GM19351 (cell line): ENCODE measurements at regions not wholly inside any gene's neighbourhood (a gene's known extent, or its start where the extent isn't known, plus 50 kb on each side); places are given as distances from the start of the nearest gene placed in this dataset.

Source experiments
- ATAC-seq: cut with Tn5 transposase; IDR thresholded peaks from one replicate; pipeline ENCODE4 v1.9.1; 2021; ENCODE audit warnings: mild to moderate bottlenecking, moderate library complexity; ENCODE audit not compliant: unreplicated experiment

DNA sequence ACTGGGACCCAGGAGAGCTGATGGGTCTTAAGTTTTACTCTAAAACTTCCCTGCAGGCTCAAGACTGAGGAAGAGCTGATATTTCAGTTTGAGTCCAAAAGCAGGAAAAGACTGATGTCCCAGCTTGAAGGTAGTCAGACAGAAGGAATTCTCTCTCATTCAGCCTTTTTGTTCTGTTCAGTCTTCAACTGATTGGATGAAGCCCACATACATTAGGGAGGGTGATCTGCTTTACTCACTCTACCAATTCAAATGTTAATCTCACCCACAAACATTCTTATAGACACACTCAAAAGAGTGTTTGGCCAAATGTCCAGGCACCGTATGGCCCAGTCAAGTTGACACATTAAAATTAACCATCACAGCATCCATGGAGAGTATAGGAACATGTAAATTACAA lies 173.5 kb downstream of the KCNRG start:
- ATAC-seq = no peak

DNA sequence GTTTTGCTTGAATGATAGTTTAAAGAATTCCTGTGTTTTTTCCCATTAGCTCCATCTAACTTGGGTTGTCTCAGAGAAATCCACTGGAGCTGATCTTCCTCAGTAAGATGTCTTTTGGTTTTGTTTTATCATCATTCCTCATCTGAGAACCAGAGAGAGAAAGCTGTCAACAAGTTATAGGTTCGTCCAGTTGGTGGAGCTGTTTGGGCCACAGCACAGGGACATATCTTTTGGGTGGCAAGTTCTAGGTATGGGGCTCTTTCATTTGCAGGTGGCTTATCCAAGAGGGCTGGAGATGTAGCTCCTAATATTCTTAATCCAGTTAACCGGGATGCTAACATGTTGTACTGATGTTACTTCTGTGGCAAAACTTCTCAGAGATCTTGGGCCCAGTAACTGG lies 174.2 kb downstream of the KCNRG start:
- no peak for ATAC-seq

DNA sequence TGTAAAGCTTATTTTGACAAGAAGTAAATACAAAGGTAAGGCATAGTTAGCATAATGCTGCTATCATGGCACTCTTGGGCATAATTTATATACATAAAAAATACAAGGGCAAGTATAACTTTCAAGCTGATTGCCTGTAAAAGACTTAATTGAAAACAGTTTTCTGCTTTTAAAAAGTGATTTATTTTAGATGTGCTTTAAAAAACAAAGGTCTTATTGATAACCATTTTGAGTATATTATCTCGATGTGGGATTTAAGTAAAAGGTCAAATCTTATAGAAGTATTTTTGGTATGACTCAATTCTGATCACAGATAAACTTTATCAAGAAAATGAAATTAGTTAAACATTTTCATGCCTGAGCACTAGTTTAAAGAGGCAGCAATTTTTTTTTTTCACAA lies 175.8 kb downstream of the KCNRG start:
- ATAC-seq = no peak

DNA sequence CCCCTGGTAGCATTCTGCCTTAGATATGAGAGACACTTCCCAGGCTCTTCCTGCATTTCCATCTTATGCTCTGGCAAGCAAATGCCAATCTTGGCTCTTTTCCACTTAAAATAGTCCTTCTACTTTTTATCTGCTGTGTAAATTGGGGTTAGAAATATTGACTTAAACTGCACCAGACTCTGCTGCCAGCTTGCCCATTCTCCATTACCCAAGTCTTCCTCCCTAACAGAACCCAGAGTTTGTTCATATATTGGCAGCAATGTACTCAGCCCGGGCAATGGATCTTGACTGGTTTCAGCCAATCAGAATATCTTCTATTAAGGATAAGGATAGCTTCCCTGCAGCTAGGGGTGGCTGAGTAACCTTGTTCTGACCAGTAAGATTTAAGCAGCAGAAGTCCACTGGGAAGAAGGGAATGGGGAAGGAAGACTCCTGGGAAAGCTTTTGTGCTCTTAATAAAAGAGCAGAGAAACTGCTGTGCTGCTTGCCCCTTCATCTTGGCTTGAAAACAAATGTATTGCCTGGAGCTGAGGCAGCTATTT lies 177.1 kb downstream of the KCNRG start:
- no peak for ATAC-seq

DNA sequence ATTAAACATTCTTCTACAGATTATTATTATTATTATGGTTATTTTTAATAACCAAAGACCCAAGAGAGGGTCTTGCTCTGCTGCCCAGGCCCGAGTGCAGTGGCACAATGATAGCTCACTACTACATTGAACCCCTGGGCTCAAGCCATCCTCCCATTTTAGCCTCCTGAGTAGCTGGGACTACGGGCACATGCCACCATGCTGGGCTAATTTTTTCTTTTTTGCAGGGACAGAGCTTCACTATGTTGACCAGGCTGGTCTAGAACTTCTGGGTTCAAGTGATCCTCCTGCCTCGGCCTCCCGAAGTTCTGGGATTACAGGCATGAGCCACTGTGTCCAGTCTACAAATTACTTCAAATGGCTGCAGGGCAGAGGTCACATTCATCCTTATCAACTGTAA lies 179.8 kb downstream of the KCNRG start:
- ATAC-seq = no peak

DNA sequence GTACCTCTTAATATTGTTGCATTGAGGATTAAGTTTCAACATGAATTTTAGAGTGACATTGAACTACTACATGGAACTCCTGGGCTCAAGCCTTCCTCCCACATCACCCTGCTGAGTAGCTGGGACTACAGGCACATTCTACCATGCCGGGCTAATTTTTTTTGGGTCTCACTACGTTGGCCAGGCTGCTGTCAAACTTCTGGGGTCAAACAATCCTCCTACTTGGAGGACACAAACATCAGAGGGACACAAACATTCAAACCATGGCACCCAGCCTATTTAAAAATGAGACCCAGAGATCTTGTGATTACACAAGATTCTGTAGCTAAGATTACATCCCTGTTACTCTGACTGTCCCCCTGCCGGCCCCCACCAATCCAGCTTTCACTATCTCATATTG lies 180.9 kb downstream of the KCNRG start:
- no peak for ATAC-seq

DNA sequence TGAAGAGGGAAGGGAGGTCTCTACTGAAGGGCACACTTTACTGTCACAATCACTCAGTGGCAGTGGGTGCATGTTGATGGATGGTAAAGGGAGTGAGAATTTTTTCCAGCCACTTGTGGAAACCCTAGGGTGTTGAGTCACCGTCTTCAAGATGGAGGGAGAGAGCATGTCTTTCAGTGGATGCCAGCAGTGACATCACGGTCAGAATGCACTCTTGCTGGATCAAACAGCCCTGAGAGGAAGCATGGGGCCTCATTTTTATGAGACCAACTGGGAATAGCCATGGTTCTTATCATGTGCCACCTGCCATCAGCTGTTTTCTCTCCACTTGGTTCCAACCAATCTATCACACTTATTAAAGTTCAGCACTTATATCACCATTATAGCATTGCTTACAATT lies 182.5 kb downstream of the KCNRG start:
- ATAC-seq = no peak

DNA sequence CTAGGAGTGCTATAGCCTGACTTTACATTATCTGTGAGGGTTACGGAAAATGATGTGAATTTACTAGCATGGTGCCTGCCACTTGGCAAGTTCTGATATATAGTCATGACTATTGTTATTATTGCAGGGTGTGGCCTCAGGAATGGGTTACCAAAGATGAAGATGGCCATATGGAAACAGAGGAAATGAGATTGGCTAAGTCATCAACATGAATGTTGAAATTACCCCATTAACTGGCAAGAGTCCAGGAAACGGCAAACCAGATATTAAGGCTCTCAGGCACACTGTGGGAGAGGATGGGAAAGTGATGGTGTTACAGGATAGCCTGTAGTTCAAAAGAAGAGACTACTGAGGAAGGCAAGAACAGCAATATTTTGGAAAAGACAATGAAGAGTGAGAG lies 183.3 kb downstream of the KCNRG start:
- ATAC-seq = no peak

DNA sequence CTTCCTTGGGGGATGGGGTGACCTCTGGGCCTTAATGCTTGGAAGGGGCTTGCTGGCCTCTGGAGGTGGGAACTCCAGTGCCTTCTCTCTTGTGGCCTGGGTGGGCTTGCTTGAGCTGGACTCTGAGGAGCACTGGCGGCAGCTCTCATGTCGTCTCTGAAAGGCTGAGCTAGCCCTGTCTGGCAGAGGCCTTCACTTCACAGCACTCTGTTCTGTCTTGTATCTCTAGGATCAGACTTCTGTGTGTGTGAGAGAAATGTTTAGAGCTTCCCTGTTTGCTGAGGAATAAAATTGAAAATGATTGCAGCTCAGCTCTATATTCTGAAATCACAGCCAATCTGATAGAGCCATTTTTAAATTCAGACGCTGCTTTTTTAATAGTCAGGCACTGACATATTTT lies 185.3 kb downstream of the KCNRG start:
- ATAC-seq = no peak

DNA sequence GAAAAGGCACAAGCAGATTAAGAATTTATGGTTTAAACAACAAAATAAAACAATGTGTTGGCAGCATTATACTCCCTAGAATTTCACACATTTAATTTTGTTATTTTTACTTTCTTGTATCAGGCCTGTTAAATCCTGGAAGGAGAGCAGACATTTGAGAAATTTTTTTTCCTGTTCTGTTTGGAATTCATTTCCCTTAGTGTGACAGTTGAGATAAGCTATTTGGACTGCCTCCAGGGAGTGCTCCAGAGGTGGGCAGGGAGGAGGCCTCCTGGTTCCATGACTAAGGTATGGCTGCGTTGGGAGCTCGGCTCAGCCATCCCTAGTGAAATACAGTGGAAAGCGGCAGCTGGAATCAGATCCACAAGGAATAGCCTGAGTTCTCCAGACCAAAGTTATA lies 185.7 kb downstream of the KCNRG start:
- ATAC-seq = no peak

DNA sequence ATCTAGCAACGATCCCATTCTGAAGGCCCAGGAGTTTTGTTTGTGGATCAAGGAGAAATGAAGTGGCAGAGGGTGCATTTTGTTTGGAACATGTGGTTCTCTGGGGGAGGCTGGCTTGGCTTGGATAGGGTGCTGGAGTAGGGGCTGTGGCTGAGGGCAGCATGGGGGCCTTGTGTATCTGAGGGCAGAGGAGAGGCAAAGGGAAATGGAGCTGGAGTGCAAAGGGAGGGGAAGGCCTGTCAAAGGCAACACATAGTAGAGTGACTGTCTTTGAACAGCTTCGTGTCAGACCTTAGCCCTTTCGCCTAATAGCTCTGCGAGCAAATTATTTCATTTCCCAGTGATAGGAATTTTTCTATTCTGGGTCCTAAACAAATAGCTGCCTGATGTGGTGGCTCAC lies 187.2 kb downstream of the KCNRG start:
- no peak for ATAC-seq

DNA sequence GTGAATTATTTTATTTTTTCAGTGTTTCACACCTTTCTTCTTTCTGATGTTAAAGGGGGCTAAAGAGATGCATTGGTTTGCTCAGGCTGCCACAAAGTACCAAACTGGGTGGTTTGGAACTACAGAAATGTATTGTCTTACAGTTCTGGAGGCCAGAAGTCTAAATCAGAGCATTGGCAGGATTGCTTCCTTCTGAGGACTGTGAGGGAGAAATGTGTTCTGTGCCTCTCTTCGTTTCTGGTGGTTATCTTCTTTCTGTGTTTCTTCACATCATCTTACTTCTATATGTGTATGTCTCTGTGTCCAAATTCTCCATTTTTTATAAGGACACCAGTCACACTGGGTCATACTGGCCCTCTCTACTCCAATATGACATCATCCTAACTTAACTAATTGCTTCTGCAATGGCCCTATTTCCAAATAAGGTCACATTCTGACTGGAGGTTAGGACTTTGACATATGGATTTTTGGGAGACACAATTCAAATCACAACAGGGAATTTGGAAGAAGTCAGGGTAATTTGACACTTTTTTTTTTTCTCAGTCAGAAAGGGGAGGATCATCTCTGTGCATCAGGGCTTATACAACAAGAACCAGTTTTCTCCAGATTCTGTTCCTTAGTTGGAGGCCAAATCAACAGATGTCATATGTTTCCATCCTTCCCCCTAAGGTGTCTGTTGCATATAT lies 188.2 kb downstream of the KCNRG start:
- no peak for ATAC-seq

DNA sequence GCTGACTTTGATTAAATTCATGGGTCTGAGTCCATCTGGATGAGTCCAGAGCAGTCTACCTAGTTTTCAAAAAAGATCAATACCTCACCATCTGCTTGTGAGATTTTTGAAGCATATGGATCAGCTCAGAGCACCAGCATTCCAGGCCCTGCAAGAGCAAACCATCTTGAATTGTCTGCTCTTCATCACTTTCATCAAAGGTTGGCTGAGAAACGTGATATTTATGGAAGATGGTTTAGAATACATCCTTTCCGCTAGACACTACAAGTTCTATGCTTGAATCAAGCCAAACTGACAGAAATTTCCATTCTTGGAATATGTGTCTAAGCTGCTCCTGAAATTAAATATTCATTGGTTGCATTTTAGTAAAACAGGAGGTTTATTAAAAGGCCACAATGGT lies 190.3 kb downstream of the KCNRG start:
- ATAC-seq = no peak

DNA sequence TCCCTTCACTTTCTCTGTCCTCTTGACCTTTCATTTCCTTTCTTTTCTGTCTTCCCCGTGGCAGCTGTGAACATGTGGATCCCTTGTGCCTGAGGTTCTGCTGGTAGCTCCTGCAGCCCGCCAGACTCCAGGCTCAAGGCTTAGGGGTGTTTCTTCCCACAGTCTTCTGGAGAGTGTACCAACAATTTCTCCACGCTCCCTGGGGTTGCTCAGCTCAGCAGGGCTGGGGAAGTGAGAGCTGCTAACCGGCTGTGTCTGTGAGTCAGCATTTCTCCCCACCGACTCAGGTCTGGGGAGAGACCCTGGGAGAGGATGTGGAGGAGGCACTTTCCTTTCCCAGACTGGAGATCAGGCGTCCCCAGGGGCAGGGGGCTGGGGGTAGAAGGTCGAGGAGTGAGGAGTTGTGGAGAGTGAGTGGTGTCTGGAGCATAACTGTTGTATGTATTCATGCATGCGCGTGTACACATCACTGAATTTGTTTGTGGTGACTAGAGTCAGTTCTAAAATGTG lies 193.6 kb downstream of the KCNRG start:
- peak; percentile 45 for ATAC-seq

DNA sequence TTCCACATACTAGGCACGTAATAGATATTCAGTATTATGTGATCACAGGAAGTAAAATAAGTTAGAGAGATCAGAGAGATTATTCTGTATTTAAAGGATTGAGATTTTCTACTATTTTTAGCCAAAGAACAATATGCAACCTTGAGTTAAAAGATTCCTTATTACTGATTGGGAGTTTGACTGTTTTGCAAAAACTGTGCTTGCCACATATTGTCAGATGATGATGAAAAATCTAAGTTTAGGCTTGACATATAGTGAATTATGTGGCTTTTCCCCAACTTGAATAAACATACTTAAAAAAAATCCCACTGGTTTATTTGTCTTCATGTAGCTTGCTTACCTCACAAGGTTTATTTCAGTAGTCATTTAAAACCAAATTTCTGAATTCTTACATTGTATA lies 194.4 kb downstream of the KCNRG start:
- no peak for ATAC-seq

DNA sequence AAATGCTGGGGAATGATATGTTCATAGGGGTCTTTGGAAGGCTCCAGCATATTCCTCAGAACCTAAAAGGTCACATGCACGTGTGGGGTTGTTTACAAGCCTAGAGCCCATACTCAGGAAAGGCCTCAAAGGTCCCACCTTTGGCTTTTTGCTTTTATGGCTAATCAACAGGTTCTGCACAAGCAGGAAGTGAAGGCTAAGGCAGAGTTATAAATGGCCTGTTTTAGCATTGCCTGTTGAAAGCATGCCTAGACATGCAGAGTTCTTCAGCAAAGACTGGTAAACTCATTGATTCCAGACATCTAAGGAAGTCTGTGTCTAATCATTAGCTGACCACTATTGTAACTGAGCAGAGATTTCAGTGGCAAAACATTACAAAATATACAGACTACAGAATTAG lies 198.3 kb downstream of the KCNRG start:
- no peak for ATAC-seq

DNA sequence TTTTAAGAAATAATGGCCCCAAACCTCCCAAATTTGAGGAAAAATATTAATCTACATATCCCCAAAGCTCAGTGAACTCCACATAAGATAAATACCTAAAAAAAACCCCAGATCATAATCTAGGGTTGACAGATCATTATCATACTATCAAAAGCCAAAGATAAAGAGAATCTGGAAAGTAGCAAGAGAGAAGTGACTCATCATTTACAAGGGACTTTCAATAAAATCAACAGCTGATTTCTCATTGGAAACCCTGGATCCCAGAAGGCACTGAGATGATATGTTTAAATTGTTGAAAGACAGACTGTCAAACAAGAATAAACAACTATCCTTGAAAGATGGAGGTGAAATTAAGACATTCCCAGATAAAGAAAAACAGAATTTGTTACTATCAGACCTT lies 199.3 kb downstream of the KCNRG start:
- no peak for ATAC-seq

DNA sequence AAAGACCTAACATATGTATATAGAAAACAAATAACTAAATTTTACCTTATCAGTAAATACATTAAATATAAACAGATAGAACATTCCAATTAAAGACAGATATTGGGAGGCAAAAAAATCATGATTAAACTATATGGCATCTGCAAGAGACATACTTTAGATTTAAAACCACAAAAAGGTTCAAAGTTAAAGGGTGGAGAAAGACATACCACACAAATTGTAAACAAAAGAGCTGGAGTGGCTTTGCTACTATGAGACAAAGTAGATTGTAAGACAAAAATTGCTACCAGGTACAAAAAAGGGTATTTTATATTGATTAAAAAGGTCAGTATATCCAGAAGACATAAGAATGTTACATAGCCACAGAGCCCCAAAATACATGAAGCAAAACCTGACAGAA lies 200.2 kb downstream of the KCNRG start:
- ATAC-seq = no peak

DNA sequence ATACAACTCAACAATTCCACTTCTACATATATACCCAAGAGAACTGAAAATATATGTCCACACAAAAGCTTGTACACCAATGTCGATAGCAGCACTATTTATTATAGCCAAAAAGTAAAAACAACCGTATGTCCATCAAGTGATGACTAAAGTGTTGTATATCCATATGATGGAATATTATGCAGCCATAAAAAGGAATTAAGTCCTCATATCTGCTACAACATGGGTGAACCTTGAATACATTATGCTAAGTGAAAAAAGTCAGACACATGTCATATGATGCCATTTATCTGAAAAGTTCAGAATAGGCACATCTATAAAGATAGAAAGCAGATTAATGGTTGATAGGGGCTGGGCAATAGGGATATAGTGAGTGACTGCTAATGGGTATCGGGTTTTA lies 204.5 kb downstream of the KCNRG start:
- ATAC-seq = no peak

DNA sequence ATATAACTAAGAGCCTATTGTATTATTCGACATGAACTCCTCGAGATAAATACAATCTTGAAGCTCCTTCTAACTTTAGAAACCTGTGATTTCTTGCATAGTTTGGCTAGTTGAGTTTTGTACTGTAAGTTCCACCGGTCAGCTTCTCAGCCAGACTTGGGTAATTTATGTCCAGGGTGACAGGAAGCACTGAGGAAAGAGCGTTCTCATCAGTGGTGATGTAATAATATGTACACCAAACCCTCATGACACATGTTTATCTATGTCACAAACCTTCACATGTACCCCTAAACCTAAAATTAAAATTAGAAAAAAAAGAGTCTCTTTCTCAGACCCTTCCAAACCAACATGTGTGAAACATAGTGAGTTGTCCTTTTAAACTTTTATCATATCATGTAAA lies 205.7 kb downstream of the KCNRG start:
- ATAC-seq = no peak

DNA sequence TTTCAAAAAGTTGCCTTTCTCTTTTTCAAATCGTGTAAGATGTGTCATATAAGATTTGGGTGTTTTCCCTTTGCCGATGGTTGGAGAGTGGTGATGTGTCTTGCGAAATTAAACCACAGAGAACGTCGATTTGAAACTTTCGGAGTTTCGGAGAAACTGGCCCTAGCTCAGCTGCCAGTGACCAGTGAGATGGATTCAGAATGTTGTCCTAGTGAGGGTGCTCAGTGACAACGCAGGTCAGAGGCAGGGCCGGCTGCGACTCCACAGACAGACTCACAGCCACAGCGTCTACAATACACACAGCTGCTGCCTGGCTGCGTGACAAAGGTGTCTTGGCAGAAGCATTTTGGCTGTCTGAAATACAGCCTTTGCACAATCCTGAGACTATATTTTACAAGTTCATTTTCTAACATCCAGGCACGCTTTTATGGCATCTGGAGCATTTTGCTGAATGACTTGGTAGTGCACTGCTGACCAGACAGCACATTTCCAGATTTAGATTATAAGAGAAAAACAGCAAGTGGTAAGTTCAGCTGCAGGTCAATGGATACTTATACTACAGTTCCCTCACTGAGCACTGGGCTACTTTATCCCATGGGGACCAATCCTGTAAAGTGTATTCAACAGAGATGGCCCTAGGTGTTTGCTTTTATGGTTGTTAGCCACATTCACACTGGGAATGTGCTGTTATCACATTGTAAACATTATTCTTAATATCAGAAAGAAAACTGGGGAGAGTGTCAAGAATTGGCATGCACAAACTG lies 207.5 kb downstream of the KCNRG start:
- ATAC-seq = peak; percentile 46

DNA sequence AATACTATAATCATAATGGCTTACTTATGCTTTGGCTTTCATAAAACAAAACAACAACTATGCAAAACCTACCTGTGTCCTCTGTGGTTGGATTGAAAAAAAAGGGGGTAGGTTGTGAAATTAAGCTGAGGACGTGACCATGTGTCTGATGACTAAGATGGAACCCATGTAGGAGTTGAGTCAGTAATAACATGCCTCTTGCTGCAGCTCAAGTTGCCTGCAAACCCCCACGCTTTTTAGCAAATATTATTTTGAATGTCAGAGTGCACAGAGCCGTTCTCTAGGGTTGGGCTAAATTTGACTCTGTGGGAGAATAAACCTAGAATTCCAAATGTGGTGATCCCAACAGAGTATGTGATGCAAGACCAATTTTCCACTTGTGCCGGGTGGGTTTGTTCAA lies 209.3 kb downstream of the KCNRG start:
- peak; percentile 69 for ATAC-seq
